ENCODE measurements at regions not wholly inside any gene's neighbourhood (a gene's known extent, or its start where the extent isn't known, plus 50 kb on each side); places are given as distances from the start of the nearest gene placed in this dataset.

DNA sequence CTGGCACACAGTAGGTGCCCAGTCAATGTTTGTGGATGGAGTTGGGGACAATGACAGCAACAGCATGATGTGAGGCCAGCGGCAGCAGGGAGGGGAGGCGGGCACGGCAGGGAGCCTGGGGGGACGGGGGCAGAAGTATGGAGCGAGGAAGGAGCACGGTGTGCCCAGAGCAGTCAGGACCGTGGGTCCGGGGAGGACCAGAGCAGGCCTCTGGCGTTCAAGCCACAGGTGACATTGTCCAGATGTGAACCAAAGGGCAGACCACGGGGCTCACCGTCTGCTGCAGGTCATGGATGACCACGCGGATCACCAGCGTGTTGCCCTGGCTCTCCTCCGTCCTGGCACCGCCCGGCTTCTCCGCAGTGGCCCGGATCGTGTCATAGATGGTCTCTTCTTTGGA, 105.5 kb downstream of the SHANK2 start:
- TF ChIP-seq MAX (IDR thresholded peaks at IDR 0.05) = no peak
- TF ChIP-seq, protein P1, sequence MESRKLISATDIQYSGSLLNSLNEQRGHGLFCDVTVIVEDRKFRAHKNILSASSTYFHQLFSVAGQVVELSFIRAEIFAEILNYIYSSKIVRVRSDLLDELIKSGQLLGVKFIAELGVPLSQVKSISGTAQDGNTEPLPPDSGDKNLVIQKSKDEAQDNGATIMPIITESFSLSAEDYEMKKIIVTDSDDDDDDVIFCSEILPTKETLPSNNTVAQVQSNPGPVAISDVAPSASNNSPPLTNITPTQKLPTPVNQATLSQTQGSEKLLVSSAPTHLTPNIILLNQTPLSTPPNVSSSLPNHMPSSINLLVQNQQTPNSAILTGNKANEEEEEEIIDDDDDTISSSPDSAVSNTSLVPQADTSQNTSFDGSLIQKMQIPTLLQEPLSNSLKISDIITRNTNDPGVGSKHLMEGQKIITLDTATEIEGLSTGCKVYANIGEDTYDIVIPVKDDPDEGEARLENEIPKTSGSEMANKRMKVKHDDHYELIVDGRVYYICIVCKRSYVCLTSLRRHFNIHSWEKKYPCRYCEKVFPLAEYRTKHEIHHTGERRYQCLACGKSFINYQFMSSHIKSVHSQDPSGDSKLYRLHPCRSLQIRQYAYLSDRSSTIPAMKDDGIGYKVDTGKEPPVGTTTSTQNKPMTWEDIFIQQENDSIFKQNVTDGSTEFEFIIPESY (IDR thresholded peaks at IDR 0.05) = no peak
- TF ChIP-seq, protein P2, sequence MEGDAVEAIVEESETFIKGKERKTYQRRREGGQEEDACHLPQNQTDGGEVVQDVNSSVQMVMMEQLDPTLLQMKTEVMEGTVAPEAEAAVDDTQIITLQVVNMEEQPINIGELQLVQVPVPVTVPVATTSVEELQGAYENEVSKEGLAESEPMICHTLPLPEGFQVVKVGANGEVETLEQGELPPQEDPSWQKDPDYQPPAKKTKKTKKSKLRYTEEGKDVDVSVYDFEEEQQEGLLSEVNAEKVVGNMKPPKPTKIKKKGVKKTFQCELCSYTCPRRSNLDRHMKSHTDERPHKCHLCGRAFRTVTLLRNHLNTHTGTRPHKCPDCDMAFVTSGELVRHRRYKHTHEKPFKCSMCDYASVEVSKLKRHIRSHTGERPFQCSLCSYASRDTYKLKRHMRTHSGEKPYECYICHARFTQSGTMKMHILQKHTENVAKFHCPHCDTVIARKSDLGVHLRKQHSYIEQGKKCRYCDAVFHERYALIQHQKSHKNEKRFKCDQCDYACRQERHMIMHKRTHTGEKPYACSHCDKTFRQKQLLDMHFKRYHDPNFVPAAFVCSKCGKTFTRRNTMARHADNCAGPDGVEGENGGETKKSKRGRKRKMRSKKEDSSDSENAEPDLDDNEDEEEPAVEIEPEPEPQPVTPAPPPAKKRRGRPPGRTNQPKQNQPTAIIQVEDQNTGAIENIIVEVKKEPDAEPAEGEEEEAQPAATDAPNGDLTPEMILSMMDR (IDR thresholded peaks at IDR 0.05; ENCODE audit: low read depth, low read length, missing input control) = no peak
- TF ChIP-seq, protein P3, sequence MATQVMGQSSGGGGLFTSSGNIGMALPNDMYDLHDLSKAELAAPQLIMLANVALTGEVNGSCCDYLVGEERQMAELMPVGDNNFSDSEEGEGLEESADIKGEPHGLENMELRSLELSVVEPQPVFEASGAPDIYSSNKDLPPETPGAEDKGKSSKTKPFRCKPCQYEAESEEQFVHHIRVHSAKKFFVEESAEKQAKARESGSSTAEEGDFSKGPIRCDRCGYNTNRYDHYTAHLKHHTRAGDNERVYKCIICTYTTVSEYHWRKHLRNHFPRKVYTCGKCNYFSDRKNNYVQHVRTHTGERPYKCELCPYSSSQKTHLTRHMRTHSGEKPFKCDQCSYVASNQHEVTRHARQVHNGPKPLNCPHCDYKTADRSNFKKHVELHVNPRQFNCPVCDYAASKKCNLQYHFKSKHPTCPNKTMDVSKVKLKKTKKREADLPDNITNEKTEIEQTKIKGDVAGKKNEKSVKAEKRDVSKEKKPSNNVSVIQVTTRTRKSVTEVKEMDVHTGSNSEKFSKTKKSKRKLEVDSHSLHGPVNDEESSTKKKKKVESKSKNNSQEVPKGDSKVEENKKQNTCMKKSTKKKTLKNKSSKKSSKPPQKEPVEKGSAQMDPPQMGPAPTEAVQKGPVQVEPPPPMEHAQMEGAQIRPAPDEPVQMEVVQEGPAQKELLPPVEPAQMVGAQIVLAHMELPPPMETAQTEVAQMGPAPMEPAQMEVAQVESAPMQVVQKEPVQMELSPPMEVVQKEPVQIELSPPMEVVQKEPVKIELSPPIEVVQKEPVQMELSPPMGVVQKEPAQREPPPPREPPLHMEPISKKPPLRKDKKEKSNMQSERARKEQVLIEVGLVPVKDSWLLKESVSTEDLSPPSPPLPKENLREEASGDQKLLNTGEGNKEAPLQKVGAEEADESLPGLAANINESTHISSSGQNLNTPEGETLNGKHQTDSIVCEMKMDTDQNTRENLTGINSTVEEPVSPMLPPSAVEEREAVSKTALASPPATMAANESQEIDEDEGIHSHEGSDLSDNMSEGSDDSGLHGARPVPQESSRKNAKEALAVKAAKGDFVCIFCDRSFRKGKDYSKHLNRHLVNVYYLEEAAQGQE (IDR thresholded peaks at IDR 0.05) = no peak
- TF ChIP-seq RXRA (IDR thresholded peaks at IDR 0.05) = no peak
- TF ChIP-seq YY1 (IDR thresholded peaks at IDR 0.05) = no peak
- no peak for TF ChIP-seq RAD21 (IDR thresholded peaks at IDR 0.05)
- TF ChIP-seq GABPA (IDR thresholded peaks at IDR 0.05 in 1 of 2, conservative IDR thresholded peaks at IDR 0.05 in 1 of 2) = no peak
- no peak for TF ChIP-seq TAF1 (conservative IDR thresholded peaks at IDR 0.05)
- TF ChIP-seq EGR1 (IDR thresholded peaks at IDR 0.05; ENCODE audit: low read depth in 2 of 2) = no peak
- no peak for TF ChIP-seq SP1 (IDR thresholded peaks at IDR 0.05)

All from liver (tissue), 3 donors.